HG02610 (cell line): ENCODE measurements at regions not wholly inside any gene's neighbourhood (a gene's known extent, or its start where the extent isn't known, plus 50 kb on each side); places are given as distances from the start of the nearest gene placed in this dataset.

Experiments
- ATAC-seq: cut with Tn5 transposase; IDR thresholded peaks from one replicate; pipeline ENCODE4 v1.9.1; 2021; ENCODE audit warnings: mild to moderate bottlenecking, moderate library complexity; ENCODE audit not compliant: unreplicated experiment

DNA sequence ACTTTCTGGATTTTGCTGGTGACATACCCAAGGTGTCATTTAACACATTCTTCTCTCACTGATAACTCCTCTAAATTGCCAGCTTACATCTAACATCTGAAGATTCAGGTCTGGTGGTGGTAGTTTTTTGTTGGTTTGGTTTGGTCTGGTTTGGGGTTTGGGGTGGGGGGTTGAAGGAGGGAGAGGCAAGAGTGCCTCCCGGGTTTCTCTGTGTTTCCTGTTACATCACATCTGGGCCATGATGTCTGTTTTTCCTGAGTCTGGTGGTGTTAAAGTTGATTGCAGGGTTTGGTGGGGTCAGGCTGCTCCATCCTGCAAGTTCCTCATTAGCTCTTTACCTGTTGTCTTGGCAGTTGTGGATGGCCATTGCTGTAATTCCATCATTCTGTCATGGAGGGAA, 155.8 kb upstream of the UBL3 start:
- no peak for ATAC-seq

DNA sequence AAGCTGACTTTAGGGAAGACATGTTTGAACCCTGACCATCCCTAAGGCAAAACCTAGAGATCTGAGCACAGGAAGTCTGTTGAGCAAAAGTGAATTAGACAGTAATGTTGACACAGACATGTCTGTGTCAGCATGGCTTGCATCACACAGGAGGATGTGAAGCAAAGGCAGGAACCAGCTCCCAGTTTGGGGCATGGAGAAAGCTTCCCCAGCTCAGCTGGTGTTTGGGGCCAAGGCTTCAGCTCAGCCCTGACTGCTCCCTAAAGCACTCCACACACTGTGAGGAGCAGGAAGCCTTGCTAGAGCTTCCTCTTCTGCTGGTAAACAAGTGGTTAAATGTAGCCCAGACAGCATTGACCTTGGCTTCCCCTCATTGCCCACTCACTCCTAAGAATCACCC, 153.8 kb upstream of the UBL3 start:
- no peak for ATAC-seq

DNA sequence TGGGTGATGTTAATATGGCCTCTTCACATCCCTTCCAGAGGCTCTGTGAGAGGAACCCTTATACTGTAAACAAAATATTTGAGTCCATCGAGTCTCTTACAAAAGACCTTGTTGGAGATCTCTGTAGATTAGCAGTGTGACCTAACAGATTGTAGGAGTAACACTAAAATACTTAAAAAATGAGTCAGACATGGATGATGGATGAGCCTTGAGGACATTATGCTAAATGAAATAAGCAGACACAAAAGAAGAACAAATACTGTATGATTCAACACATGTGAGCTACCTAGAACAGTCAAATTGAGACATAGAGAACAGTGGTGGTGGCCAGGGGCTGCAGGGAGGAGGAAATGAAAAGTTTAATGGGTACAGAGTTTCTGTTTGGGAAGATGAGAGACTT, 152.2 kb upstream of the UBL3 start:
- ATAC-seq, result no peak

DNA sequence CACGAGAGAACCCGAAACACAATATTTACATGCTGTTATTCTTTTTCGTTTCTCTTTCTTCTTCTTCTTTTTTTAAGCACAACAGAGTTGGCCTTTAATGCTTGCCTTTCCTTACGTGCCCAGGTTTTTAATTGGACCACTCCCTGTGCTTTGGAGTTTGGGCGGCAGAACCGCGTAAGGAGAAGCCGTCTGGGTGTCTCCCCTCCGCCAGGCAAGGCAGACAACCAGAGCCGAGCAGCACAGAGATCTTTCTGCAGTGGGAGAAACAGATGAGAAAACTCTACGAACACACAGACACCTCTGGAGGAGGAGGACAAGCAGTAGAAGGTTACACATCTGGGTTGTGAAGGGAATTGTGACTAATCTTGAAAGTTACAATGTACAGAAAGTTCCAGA, 150.0 kb upstream of the UBL3 start:
- no peak for ATAC-seq

DNA sequence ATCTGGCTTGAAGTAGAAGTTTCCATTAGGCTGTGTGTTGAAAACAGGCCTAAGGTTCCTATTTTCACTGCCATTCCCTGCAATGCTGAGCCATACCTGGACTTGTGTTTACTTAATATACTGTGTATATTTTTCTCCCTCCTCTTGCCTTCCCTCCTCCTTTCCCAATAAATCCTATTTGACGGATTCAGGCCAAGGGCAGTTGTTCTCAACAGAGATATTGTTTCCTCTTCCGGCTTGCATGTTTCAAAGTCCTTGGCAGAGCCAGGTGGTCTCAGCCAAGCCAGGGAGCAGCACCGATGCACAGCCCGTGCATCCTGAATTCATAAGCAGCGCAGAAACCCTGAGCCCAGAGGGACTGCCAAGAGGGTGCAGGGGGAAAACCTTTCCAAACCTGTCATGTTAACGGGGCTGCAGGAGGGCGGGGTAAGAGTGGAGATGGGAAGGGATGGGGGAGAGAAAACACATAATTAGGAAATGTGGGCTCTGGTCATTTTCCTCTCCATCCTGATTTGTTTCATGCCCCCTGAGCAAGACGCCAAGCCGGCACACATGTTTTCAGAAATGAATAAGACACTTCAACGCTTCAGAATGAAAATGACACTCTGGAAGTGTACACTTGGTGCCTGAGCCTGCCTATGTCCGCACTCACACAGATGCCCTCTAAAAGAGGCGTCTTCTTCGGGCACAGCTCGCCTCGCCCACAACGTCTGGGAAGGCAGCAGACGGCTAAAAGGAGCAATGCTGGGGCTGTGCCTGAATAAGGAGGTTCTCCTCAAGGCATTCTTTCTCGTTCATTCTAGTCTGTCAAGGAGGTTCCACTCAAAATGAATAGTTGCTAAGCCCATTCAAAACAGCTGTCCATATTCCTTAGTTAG, 149.3 kb upstream of the UBL3 start:
- ATAC-seq, result no peak

DNA sequence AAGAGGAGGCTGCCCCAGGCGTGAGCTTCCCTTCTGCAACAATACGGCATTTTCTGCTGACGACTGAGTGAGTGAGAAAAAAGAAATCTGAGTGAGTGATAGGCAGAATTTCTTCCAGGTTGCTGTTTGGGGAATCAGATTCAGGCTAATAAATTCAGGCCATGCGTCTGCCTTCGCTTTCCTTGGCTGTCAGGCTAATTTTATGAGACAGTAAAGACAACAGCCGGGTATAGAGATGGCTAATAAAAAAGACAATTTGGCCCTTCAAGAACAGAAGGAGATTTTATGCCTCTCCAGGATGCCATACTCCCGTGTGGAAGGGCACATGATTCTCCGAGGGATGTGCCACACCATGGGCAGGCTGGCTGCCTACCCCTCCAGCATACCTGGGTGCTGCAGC, 145.9 kb upstream of the UBL3 start:
- ATAC-seq, result no peak

DNA sequence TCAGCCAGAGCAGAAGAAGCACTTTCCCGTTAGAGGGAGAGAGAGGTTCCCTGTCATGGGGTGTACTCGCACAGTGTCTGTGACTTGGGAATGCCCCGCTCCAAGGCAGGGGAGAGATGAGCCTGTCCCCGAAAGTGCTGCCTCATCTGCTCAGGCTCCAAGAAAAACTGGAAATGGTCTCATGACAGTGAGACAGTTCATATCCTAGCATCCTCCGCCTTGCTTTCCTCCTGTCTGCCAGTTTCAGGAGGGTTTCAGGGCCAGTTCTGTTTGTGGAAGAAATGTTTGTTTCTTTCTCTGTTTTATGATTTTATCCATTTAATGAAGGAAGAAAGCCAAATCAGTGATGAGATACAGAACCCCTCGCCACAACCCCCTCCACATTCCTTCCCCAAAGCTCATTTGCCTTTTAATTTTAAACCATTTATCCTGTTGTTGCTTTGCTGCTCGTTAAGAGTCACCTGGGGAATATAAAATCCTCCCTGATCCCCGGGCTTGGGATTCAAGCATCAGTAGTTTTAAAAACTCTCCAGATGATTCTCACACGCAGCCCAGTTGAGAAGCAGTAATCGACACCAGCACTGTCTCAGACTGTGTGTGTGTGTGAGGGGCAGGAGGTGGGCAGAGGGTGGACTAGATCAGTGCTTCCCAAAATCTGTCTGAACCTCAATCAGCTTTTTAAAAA, 144.6 kb upstream of the UBL3 start:
- ATAC-seq, result no peak

DNA sequence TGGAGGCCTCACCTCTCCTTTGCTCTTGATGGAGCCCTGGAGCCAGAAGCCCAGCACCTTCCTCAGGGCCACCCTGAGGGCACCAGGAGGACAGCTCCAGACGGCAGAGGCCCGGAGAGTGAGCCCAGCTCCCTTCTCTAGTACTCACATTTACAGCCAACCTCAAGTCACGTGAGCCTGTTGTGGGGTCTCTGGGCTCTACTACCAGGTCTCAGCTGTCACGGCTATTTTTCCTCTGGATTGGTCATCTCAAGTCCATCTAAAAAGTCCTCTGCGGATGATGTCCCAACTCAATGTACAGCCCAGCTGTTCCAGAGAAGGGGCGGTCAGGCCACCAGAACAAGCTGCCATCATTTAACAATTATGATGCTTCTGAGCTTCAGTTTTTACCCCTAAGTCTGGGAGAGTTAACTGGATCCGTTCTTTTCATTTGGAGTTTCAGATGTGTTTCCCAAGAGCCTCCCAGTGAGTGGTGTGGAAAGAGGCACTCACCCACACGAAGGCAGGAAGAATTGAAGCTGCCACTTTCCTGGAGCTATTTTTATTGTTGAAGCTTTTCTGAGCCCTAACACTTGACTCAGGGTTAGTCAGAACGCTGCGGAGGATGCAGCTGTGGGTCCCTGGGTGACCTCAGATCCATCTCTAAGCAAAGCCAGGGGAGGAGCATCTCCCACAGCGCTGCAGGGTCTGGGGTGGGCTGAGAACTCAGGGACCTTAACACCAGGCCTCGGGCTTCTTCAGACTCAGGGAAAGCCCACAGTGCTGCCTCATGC, 143.5 kb upstream of the UBL3 start:
- no peak for ATAC-seq

DNA sequence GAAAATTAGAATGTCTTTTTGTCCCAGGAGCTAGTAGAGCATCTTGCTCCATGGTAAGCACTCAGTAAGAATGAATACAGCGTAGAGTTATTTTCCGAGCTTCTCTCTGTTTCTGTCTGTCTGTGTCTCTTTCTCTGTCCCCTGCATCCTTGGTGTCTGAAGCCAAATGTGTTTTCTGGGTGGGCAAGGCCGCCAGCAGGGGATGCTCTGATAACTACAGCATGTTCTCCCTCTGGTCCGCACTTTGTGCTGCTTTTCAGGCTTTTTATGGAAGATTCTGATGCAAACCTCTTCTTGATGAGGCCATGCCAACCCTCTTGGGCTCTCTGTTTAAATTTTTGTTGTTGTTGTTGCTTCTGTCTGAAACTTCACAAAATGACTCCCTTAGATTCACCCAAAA, 142.8 kb upstream of the UBL3 start:
- ATAC-seq, result no peak

DNA sequence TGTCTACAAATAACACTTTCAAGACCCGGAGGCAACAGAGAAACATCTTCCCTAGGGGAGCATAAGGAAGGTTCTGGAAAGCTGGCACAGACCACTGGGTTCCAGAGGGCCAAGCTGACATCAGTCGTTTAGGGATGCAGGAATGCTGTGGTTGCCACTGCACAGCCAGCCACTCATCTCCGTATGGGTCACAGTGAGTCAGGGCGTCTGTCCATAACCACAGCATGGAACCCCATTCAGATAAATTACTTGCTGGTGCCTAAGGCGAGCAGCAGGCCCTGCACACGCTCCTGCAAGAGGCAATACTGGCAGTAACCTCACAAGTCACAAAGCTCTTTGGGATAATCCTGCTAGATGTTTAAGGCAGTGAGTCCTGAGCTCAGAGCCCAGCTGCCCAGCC, 140.9 kb upstream of the UBL3 start:
- ATAC-seq, result no peak

DNA sequence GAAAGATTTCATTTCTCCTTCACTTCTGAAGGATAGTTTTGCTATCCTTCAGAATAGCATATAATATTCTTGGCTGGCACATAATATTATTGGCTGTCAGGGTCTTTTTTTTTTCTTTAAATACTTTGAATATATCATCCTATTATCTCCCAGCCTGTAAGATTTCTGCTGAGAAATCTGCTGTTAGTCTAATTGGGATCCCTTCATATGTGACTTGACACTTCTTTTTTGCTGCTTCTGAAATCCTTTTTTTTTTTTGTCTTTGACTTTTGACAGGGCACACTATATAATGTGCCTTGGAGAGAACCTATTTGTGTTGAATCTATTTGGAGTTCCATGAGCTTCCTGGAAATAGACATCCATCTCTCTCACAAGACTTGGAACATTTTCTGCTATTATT, 136.9 kb upstream of the UBL3 start:
- ATAC-seq, result no peak

DNA sequence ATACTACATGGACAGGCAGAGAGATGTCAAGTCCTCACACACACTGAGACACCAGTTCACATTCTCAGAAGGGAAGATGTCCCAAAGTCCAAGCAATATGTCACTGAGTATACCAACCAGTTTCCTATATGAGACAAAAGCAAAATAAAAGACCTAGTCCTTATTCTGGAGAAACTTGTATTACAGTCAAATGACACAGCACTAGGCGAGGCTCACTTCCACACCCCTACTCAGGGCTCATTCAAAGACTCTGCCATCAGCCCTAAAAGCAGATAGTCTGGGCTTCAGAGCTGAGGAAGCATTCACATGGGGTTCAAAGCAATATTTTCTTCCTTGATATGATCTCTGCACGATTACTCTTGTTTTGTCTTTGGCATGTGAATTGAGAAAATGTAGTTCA, 129.9 kb upstream of the UBL3 start:
- ATAC-seq, result no peak

DNA sequence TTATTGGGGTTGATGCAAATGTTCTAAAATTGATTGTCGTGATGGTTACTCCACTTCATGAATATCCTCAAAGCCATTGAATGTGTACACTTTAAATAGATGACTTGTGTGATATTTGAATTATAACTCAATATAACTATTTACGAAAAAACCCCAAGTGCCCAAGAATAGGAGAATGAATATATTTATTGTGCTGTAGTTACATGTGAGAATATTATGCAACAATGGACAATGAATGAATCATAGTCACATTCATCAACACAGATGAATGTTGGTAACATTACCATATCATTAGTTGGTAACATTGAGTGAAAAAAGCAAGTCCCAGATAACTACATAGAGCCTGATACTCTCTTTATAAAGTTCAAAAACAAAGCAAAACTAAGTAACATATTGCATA, 127.8 kb upstream of the UBL3 start:
- no peak for ATAC-seq

DNA sequence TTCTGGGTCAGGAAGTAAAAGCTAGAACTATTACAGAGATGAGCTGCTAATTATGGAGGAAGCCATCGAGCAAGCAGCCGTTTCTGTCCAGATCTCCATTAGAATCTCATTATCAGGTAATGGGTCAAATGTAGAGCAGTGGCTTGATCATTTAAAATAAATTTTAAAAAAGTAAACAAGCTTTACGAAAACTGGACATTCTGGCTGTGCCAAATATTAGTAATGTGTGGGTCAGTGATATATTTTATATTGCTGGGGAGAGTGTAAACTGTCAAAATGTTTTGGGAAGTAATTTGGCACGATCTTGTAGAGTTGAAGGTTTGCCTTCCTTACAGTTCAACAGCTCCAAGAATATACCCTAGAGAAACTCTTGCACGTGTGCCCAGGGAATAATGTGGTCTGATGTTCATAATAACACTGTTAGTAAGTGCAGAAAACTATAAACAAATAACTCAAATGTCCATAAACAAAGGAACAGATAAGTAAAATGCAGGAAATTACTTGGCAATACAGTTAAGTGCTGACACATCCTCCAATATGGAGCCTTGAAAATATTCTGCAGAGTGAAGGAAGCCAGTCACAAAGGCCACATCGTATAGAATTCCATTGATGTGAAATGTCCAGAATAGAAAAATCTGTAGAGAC, 127.2 kb upstream of the UBL3 start:
- no peak for ATAC-seq

DNA sequence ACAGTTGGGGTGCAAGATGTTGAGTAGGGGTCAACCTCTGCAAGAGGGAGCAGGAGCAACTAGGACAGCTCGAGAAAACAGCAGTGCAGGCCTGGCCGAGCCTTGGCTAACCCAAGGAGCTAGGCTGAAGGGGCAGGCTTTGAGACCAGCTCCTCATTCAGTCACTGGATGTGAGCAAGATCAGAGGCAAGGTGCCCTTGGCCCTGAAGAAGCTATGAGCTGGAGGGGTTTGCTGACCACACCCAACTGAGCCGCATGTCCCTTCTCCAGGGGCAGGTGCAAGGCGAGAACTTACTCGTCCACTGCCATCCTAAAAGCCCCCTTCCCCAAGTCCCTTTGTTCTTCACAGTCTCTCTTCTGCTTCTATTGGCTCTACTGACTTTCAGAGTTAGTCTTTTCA, 126.1 kb upstream of the UBL3 start:
- ATAC-seq, result no peak

DNA sequence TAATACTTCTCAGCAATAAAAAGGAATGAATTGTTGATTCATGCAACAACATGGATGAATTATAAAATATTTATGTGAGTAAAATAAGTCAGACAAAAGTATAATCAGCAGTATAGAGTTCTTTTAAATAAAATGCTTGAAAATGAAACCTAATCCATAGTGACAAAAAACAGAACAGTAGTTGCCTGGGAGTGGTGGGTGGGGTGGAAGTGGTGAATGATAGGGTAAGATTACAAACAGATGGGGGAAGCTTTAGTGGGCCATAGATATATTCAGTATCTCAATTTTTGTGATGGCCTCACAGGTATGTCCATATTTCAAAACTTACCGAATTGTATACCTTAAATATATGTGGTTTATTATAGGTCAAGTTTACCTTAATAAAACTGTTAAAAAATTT, 124.9 kb upstream of the UBL3 start:
- ATAC-seq, result no peak

DNA sequence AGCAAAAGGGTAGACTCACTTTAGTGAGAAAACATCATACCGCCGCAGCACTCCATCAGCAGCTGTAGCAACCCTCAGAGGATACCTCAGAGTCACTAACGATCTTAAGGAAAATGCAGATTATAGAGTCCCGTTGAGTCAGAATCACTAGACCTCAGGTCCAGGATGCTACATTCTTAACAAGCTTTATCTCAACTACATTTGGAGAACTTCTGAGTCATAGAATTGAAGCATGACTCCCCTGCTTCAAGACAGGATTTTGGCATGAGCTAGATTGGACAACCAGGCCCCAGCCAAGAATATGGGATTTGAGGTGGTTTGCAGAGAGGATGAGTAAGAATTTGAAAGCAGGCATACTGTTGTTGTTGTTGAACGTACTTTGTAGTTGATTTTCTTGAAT, 118.9 kb upstream of the UBL3 start:
- ATAC-seq, result no peak

DNA sequence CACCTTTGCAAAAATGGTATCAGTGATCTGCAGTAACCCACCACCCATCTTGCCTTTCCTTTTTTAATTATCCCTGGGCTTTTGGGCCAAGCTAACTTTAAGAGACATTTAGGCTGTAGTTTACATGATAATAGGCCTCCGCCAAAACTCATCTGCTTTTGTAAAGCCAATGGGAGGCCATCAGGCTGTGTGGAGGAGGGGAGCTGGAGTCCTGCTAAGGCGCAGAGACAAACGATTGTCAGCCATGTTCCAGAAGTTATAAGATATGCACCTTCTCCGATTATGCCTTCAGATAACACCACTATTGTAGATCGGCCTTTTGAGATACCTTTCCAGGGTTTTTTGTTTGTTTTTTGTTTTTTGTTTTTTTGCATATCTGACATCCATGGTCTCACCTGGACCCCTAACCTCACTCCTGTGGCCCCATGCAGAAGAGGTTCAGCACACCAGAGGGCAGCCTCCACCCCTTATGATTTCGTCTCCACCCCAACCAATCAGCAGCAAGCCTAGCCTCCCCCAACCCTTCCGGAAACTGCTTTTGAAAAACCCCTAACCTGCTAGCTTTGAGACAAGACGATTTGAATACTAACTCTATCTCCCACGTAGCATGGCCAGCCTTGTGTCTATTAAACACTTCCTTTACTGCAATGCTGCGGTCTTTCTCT, 113.9 kb upstream of the UBL3 start:
- ATAC-seq, result no peak

DNA sequence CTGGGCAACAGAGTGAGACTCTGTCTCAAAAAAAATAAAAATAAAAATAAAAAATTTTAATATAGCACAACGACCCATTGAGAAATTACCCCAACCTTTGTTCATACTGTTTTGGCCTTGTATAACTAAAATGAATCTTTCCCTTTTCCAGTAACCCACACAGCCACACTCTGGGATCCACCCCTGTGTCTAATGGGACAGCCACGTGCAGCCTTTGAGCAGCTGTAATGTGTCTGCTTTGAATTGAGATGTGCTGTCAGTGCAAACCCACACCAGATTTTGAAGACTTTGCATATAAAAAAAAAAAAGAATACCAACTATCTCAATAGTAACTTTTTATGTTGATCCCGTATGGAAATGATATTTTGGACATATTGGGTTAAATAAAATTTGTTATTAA, 112.7 kb upstream of the UBL3 start:
- no peak for ATAC-seq

DNA sequence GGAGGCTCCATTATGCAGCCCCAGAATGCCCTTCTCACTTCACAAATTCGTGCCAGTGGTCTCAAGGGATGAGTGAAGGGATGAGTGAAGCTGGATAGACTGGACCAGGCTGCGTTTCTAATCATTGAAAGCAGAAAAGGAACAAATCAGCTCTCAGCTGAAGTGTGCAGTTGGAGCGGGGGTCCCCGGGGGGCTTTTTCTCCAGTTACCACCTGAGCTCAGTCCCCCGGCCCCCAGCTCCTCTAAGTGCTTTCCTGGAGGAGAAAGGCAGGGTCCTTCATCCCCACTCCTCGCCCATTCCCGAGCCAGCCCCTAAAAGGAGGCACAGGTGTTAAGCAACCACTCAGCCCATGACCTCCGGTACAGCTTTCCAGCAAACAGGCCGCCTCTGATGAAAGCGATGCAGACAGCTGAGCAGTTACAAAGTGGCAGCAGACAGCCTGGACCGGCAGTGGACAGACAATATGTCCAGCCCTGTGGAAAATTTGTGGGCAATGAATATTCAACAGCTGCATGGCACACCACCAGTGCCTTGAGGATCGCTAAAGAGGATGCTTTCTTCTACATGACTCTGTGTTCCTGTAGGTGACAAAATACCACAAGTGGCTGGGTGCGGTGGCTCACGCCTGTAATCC, 110.7 kb upstream of the UBL3 start:
- no peak for ATAC-seq
